HCT116 (cell line): ENCODE measurements at regions not wholly inside any gene's neighbourhood (a gene's known extent, or its start where the extent isn't known, plus 50 kb on each side); places are given as distances from the start of the nearest gene placed in this dataset.

Experiments used
- ATAC-seq: fragments of 200-7000 bp; cut with Tn5 transposase; 2 replicates; pipeline ENCODE4 v1.9.1; 2020; ENCODE audit warnings: mild to moderate bottlenecking, moderate library complexity
- BruUV-seq: library from RNA; stranded (reverse); fragments of 400-500 nt; replicated peaks from 2 replicates; lab custom pipeline; 2021; lab: Mats Ljungman, UMichigan
- CTCF ChIA-PET: fragments of 300-600 bp; sonication (Branson Sonifier 250); formaldehyde crosslinking; loops from one replicate; lab custom pipeline; 2021; ENCODE audit warnings: antibody characterized with exemption; lab: Charles Lee
- POLR2A ChIA-PET: fragments of 300-600, 350-600 bp; sonication (Branson Sonifier 250); formaldehyde crosslinking; loops from one replicate; lab custom pipeline; 2021; ENCODE audit warnings: antibody characterized with exemption; lab: Charles Lee
- RAD21 ChIA-PET, 2 experiments: fragments of 300-600 bp; sonication (Branson Sonifier 250); formaldehyde crosslinking; loops; one replicate each; lab custom pipeline; 2023; ENCODE audit warnings: low total read pairs in 2 of 2; ENCODE audit not compliant: uncharacterized antibody in 2 of 2, unreplicated experiment in 2 of 2, low non-redundant PET in 1 of 2; lab: Charles Lee
- DNase-seq: peaks from one replicate; pipeline ENCODE4 v3.0.0-alpha.2; 2010; ENCODE audit warnings: low read depth, low spot score
- H2AFZ ChIP-seq: fragments of 200-600 bp; shearing (Covaris generic), sonication (generic); 2 replicates; pipeline ENCODE4 v1.6.1; 2017; ENCODE audit warnings: low read depth, mixed run types, mixed read lengths, antibody characterized with exemption, low read length; ENCODE audit not compliant: poor library complexity, severe bottlenecking
- H3K27ac ChIP-seq: 2 replicates; pipeline ENCODE4 v1.5.1; 2012; ENCODE audit warnings: low read depth, low read length
- H3K27me3 ChIP-seq: fragments of 200-600 bp; sonication (generic); 2 replicates; pipeline ENCODE4 v1.6.1; 2016; ENCODE audit warnings: mixed run types, low read length, mixed read lengths; ENCODE audit not compliant: insufficient read depth
- H3K36me3 ChIP-seq, 2 experiments: fragments of 200-500 bp in 1 of 2; fragments of 200-600 bp in 1 of 2; sonication (Bioruptor generic) in 1 of 2; sonication (generic) in 1 of 2; 2 replicates each; pipeline versions ENCODE4 v1.5.1 to v1.6.1; 2014 to 2016; ENCODE audit warnings: low read length in 2 of 2, inconsistent platforms in 1 of 2, mixed read lengths in 1 of 2, mixed run types in 1 of 2; ENCODE audit not compliant: insufficient read depth in 2 of 2, control insufficient read depth in 1 of 2
- H3K4me1 ChIP-seq, 2 experiments: fragments of 200-600 bp in 1 of 2; sonication (generic) in 1 of 2; 2 replicates each; pipeline versions ENCODE4 v1.5.1 to v1.6.1; 2012 to 2017; ENCODE audit warnings: low read length in 2 of 2, inconsistent platforms in 1 of 2, mild to moderate bottlenecking in 1 of 2, mixed read lengths in 1 of 2, mixed run types in 1 of 2, moderate library complexity in 1 of 2; ENCODE audit not compliant: insufficient read depth in 2 of 2, control insufficient read depth in 1 of 2
- H3K4me2 ChIP-seq: fragments of 200-600 bp; sonication (generic); 2 replicates; pipeline ENCODE4 v1.6.1; 2017; ENCODE audit warnings: mixed run types, low read length, mixed read lengths
- H3K4me3 ChIP-seq, 2 experiments: fragments of 200-600 bp in 1 of 2; sonication (generic) in 1 of 2; replicated peaks in 1 of 2; 2 replicates each; pipeline ENCODE4 v1.5.1; 2011 to 2016; ENCODE audit warnings: low read length in 2 of 2, control low read depth in 1 of 2, low read depth in 1 of 2, mild to moderate bottlenecking in 1 of 2, mixed read lengths in 1 of 2, mixed run types in 1 of 2
- H3K79me2 ChIP-seq: fragments of 200-600 bp; sonication (generic); 2 replicates; pipeline ENCODE4 v1.6.1; 2017; ENCODE audit warnings: mild to moderate bottlenecking, mixed run types, low read length, moderate library complexity, mixed read lengths; ENCODE audit not compliant: insufficient read depth
- H3K9ac ChIP-seq: fragments of 200-600 bp; sonication (generic); 2 replicates; pipeline ENCODE4 v1.6.1; 2016; ENCODE audit warnings: low read length, mixed read lengths
- H3K9me2 ChIP-seq: fragments of 200-600 bp; sonication (generic), shearing (Covaris generic); 2 replicates; pipeline ENCODE4 v1.6.1; 2017; ENCODE audit warnings: mixed run types, mild to moderate bottlenecking, moderate library complexity; ENCODE audit not compliant: insufficient read depth
- H3K9me3 ChIP-seq, 2 experiments: fragments of 200-500 bp in 1 of 2; fragments of 200-600 bp in 1 of 2; sonication (Bioruptor generic) in 1 of 2; sonication (generic) in 1 of 2; 2 replicates each; pipeline ENCODE4 v1.6.1; 2014 to 2017; ENCODE audit warnings: low read length in 2 of 2, mixed read lengths in 2 of 2, inconsistent platforms in 1 of 2, low read depth in 1 of 2, mild to moderate bottlenecking in 1 of 2, mixed run types in 1 of 2, moderate library complexity in 1 of 2; ENCODE audit not compliant: control insufficient read depth in 1 of 2, insufficient read depth in 1 of 2
- H4K20me1 ChIP-seq: fragments of 200-600 bp; sonication (generic), shearing (Covaris generic); 2 replicates; pipeline ENCODE4 v1.6.1; 2017; ENCODE audit warnings: mixed run types, mild to moderate bottlenecking, moderate library complexity; ENCODE audit not compliant: insufficient read depth
- CBX3 ChIP-seq: IDR thresholded peaks from 2 replicates; pipeline ENCODE4 v1.6.1; 2012; ENCODE audit warnings: low read depth
- ELF1 ChIP-seq: IDR thresholded peaks from 2 replicates; pipeline ENCODE4 v1.6.1; 2012; ENCODE audit warnings: low read depth, borderline replicate concordance
- EZH2phosphoT487 ChIP-seq: fragments of 200-600 bp; IDR thresholded peaks from 2 replicates; pipeline ENCODE4 v1.6.1; 2018; ENCODE audit warnings: antibody characterized with exemption, borderline replicate concordance
- JUND ChIP-seq: IDR thresholded peaks from 2 replicates; pipeline ENCODE4 v1.6.1; 2012
- POLR2A ChIP-seq: IDR thresholded peaks from 2 replicates; pipeline ENCODE4 v1.7.0; 2011; ENCODE audit warnings: borderline replicate concordance; ENCODE audit not compliant: insufficient read depth, insufficient read length; ENCODE audit errors: extremely low read depth
- POLR2AphosphoS5 ChIP-seq: IDR thresholded peaks from 2 replicates; pipeline ENCODE4 v1.6.1; 2011; ENCODE audit warnings: mild to moderate bottlenecking, low read depth, low read length, moderate library complexity
- SIN3A ChIP-seq: IDR thresholded peaks from 2 replicates; pipeline ENCODE4 v1.6.1; 2012; ENCODE audit warnings: low read depth
- SRF ChIP-seq: IDR thresholded peaks from 2 replicates; pipeline ENCODE4 v1.6.1; 2012; ENCODE audit warnings: low read depth
- TCF7L2 ChIP-seq: IDR thresholded peaks from 2 replicates; pipeline ENCODE4 v1.7.0; 2011; ENCODE audit warnings: borderline replicate concordance, inconsistent platforms; ENCODE audit not compliant: insufficient read depth, insufficient read length; ENCODE audit errors: extremely low read depth
- YY1 ChIP-seq: IDR thresholded peaks from 2 replicates; pipeline ENCODE4 v1.6.1; 2011; ENCODE audit warnings: low read length, low read depth, moderate library complexity, mild to moderate bottlenecking; ENCODE audit not compliant: insufficient replicate concordance; ENCODE audit errors: extremely low read depth
- ZNF274 ChIP-seq: fragments of 200-500 bp; sonication (Bioruptor generic); IDR thresholded peaks from 2 replicates; pipeline ENCODE4 v1.6.1; 2014; ENCODE audit warnings: mild to moderate bottlenecking, low read depth, low read length, inconsistent platforms
- intact Hi-C: fragments of 100-400 bp; cut with micrococcal nuclease; formaldehyde crosslinking; loops from 2 replicates; pipeline ENCODE4 v1.10.0; 2022
- TF ChIP-seq, protein P1 (sequence below): IDR thresholded peaks from 2 replicates; pipeline ENCODE4 v1.6.1; 2011; ENCODE audit warnings: mild to moderate bottlenecking, low read length, moderate library complexity; ENCODE audit not compliant: insufficient replicate concordance; ENCODE audit errors: extremely low read depth
- TF ChIP-seq, protein P2 (sequence below): IDR thresholded peaks from 2 replicates; pipeline ENCODE4 v1.6.1; 2012

DNA sequence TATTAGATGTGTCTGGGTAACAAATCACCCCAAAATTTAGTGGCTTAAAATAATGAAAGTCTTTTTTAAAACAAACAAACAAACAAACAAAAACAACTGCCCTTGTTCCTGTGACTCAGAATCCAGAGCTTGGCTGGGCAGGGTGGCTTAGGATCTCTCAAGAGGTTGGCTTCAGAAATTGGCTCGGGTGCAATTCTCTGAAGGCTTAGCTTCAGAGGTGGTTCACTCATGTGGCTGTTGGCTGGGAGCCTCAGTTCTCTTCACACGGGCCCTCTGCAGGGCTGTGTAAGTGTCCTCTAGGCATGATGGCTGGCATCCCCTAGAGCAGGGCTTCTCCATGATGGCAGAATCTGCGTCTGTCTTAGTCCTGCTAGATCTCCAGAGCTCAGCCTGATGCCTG lies 179.9 kb upstream of the BCOR start:
- Histone ChIP-seq H3K27ac (no peak overlapping the region), H3K9ac (no peak overlapping the region), H3K27me3 (no peaks in the 10 kb centered on the region), H2AFZ (no peak overlapping the region), H3K9me3 (no peaks in the 10 kb centered on the region), H3K4me1 (no peaks in the 10 kb centered on the region), H3K4me3 (no peak overlapping the region), H3K36me3 (no peaks in the 10 kb centered on the region), H4K20me1 (no peaks in the 10 kb centered on the region), H3K79me2 (no peaks in the 10 kb centered on the region), H3K4me2 (no peak overlapping the region), H3K9me2 (no peaks in the 10 kb centered on the region)
- intact Hi-C loops: no loop called here
- CTCF ChIA-PET: no interaction called here
- TF ChIP-seq POLR2AphosphoS5 (no peak), POLR2A (no peak), SIN3A (no peak), EZH2phosphoT487 (no peak)
- TF ChIP-seq, protein P1, sequence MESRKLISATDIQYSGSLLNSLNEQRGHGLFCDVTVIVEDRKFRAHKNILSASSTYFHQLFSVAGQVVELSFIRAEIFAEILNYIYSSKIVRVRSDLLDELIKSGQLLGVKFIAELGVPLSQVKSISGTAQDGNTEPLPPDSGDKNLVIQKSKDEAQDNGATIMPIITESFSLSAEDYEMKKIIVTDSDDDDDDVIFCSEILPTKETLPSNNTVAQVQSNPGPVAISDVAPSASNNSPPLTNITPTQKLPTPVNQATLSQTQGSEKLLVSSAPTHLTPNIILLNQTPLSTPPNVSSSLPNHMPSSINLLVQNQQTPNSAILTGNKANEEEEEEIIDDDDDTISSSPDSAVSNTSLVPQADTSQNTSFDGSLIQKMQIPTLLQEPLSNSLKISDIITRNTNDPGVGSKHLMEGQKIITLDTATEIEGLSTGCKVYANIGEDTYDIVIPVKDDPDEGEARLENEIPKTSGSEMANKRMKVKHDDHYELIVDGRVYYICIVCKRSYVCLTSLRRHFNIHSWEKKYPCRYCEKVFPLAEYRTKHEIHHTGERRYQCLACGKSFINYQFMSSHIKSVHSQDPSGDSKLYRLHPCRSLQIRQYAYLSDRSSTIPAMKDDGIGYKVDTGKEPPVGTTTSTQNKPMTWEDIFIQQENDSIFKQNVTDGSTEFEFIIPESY: no peak
- no TSS peak for BruUV-seq
- POLR2A ChIA-PET: no interaction called here
- ATAC-seq: no peak
- RAD21 ChIA-PET: interaction anchor here in 1 of 2 experiments (0.7 kb wide), 1 partner anchor 1509 kb away, joined by 5 read pairs; no protein-coding TSS in a partner anchor
- no peak for DNase-seq

DNA sequence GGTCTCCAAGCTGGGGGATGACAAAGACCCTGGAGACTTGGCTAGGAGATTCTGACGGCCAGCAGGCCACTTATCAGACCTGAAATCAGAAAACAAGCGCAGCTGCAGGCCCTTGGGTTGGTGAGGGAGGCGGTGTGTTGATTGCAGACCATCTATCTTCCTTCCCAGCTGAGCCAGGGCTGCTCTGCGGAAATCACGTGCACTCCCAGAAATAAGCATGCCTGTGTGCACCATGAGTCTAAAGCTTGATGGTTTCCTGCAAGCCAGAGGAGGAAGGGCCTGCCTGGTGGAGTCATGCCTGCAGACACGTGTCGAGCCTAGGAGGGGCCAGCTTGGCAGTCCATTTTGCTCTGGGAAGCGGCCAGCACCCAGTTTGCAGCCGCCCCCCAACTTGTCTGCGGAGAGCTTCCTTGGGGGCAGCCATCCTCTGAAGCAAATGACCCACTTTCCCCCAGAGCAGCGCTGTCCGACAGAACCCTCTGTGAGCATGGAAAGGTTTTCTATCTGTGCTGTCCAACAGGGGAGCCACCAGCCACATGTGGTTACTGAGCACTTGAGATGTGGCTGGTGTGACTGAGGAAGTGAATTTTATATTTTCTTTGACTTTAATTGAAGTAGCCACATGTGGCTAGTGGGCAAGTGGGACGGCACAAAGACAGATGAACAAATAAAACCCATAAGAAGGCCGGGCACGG lies 175.7 kb upstream of the BCOR start:
- Histone ChIP-seq H3K9ac (no peak overlapping the region), H3K4me2 (no peak overlapping the region), H3K36me3 (no peaks in the 10 kb centered on the region), H3K4me3 (no peak overlapping the region), H3K27me3 (no peaks in the 10 kb centered on the region), H3K27ac (no peak overlapping the region), H3K4me1 (no peaks in the 10 kb centered on the region), H2AFZ (no peak overlapping the region), H3K9me3 (no peaks in the 10 kb centered on the region), H3K79me2 (no peaks in the 10 kb centered on the region), H3K9me2 (no peaks in the 10 kb centered on the region), H4K20me1 (no peaks in the 10 kb centered on the region)
- ATAC-seq (no peak), DNase-seq (no peak)
- intact Hi-C loops: no loop called here
- RAD21 ChIA-PET: no interaction called here
- CTCF ChIA-PET: no interaction called here
- POLR2A ChIA-PET: no interaction called here
- no TSS peak for BruUV-seq
- TF ChIP-seq SRF (no peak), ELF1 (no peak), CBX3 (no peak), ZNF274 (no peak), YY1 (no peak), TCF7L2 (no peak), POLR2AphosphoS5 (no peak), JUND (no peak)
- TF ChIP-seq, protein P1: no peak
- TF ChIP-seq, protein P2, sequence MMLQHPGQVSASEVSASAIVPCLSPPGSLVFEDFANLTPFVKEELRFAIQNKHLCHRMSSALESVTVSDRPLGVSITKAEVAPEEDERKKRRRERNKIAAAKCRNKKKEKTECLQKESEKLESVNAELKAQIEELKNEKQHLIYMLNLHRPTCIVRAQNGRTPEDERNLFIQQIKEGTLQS: no peak
